ENCODE measurements at regions not wholly inside any gene's neighbourhood (a gene's known extent, or its start where the extent isn't known, plus 50 kb on each side); places are given as distances from the start of the nearest gene placed in this dataset.
A peak's percentile ranks its signal among the peaks of the same experiment; 100 is the strongest.

DNA sequence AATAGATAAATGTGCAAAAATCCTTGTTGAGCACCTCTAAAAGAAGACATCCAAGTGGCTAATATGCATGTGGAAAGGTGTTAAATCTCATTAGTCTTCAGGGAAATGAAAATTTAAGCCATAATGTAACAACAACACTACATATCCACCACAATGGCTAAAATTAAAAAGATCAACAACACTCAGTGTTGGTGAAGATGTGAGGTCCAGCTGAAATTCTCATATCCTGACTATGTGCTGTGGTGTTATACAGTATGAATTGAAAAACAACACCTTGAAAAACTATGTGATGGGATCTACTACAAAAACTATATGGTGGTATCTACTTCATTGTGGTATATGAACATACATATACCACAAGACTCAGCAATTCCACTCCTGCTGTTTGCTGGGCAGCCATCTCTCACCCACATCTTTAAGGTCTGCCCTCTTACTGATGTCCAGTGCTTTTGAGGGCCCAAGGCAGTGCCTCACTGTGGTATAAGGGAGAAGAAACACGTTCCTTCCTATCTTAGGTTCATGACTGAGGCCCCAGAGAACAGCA lies 146.4 kb downstream of the CD83 start:
- no peaks in the 10 kb centered on the region for H3K27me3 ChIP-seq
- H3K4me3 ChIP-seq, result no peak overlapping the region
- peaks cover 10% of the 10 kb centered on the region; the same call in 1 of the 2 replicates for H3K9me3 ChIP-seq
- H3K36me3 ChIP-seq, result no peaks in the 10 kb centered on the region
- no peak for DNase-seq

DNA sequence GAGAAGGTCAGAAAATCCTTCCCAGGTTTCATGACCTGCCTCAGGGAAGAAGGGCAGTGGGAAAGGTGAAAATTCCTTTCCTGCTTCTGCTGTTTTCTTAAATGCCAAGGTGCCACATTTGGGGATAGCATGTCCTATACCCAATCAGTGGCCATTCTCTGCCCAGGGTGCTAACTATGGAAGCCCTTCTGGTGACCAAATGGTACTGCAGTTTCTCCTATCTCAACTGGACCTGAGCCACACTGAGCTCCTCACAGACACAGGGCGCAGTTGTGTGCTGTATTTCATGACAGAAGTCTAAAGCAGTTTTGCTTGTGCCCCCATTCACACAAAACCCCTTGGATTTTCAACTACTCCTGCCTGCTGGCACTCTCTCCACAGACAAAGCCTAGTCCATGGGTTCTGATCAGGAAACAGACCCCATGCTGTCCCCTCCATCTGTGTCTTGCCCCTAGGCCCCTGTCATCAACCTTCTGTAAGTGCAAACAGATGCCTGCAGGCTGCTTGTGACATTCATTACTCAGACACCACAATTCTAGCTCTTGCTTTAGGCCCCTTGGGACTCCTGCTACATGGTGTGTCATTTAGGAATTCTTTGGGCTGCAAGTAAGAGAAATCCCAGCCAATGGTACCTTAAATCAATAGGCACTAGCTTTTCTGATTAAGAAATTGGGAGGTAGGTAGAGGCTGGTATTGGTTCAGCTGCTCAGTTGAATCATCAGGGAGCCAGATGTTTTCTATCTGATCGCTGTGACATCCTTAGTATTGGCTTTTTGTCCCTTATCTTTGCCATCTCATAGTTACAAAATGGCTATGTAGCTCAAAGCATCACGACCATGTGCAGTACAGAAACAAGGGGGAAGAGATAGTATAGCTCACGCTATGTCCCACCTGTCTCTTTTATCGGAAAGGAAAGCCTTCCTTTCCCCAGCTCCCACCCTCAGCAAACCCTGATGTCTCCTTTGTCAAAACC lies 147.8 kb downstream of the CD83 start:
- no peak for DNase-seq
- Histone ChIP-seq H3K27me3 (no peaks in the 10 kb centered on the region), H3K36me3 (no peaks in the 10 kb centered on the region), H3K9me3 (peaks cover 10% of the 10 kb centered on the region; the same call in 1 of the 2 replicates), H3K4me3 (no peak overlapping the region)

DNA sequence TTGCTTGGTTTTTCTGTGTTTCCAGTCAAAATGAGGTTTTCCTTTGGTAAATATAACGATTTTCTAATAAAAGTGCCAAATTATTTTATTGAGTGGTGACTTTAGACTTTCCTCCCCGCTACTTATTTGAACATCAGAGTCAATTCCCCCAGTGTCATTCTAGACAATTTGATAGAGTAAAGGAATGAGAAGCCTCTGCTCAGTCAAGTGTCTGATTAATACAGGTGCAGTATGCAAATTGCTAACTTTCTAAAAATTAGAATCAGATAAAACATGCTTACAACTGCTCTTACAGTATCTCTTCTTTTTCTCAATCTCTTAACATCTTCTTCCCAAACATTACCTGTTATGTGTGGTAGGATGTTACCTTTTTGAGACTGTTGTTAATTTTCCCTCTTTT lies 148.7 kb downstream of the CD83 start:
- H3K36me3 ChIP-seq, result no peaks in the 10 kb centered on the region
- H3K9me3 ChIP-seq, result peaks cover 10% of the 10 kb centered on the region; the same call in 1 of the 2 replicates
- no peaks in the 10 kb centered on the region for H3K27me3 ChIP-seq
- H3K4me3 ChIP-seq, result no peak overlapping the region
- DNase-seq, result no peak

DNA sequence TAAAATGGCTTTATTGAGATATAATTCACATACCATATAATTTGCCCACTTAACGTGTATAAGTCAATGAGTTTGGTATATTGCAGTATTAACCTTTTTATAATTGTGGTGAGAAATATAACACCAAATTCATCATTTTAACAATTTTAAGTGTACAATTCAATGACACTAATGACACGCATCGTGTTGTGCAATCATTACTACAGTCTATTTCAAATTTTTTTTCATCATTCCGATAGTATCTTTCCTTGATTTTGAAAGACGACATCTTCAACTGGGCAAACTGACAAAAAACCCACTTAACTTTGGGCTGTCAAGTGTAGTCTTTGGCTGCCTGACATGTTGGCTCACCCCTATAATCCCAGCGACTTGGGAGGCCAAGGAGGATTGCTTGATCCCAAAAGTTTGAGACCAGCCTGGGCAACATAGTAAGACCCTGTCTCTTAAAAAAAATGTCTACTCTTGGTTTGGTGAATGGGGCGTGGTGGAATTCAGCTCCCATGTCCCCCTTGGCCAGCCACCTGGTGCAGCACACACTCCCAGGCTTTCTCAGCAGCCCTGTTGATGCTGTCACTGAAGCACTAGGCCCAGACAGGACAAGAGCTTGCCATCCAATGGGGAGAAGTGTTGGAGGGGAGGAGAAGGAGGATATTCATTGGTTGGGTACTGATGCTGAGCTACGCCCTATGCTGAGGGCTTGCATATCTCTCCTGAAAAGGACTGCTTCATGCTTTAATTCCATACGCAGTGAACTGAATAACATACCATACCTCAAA lies 150.5 kb downstream of the CD83 start:
- DNase-seq, result no peak
- Histone ChIP-seq H3K27me3 (no peaks in the 10 kb centered on the region), H3K9me3 (peaks cover 23% of the 10 kb centered on the region), H3K36me3 (no peaks in the 10 kb centered on the region), H3K4me3 (no peak overlapping the region)

DNA sequence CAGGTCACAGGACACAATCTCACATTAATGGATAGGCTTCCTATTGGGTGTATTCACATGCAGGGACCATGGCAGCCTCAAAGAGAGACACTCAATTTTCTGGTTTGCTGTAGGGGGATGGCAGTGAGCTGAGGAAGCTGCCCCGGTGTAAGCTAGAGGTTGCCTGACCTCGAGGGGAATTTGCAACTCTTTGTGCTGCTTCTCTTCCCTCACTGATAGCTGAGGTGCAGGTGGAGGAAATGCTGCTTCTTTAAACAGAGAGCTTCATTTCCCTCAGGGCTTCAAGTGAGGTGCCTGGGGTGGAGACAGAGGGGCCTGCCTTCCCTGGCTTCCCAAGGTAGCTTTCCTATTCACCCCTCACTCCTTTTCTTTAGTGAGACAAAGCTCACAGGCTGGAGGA lies 151.9 kb downstream of the CD83 start:
- Histone ChIP-seq H3K9me3 (peaks cover 22% of the 10 kb centered on the region), H3K27me3 (no peaks in the 10 kb centered on the region), H3K4me3 (no peak overlapping the region), H3K36me3 (no peaks in the 10 kb centered on the region)
- no peak for DNase-seq

DNA sequence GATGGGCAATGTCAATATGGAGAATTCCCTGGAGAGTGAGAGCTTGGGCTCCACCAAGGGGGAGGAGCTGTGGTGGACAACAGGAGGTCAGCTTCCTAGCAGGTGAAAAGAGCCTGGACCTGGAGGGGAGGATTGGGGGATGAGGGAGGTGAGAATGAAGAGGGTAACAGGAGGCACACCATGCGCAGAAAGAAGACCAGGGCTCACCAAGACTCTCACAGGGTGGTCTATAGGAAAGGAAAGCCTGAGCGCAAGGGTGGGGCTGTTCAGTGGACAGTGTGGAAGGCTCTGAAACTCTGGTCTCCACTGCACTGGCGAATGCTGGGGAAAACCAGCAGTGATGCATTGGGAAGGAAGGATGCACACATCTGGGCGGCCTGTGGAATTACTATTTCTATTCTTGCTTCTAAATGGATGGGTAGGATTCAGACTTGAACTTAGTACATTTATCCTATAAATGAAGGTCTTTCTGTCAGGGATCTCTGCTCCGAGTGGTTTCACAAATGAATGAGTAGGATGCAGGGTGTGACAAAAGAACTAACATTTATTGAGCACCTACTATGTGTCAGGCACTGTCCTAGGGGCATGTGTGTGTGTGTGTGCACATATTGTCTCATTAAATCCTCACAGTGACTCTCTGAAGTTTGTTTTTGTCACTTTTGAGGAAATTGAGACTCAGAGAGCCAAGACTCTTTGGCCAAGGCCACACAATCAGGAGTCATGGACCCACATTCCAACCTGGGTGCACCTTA lies 152.7 kb downstream of the CD83 start:
- Histone ChIP-seq H3K27me3 (no peaks in the 10 kb centered on the region), H3K9me3 (peaks cover 21% of the 10 kb centered on the region), H3K36me3 (no peaks in the 10 kb centered on the region), H3K4me3 (no peak overlapping the region)
- DNase-seq, result no peak

DNA sequence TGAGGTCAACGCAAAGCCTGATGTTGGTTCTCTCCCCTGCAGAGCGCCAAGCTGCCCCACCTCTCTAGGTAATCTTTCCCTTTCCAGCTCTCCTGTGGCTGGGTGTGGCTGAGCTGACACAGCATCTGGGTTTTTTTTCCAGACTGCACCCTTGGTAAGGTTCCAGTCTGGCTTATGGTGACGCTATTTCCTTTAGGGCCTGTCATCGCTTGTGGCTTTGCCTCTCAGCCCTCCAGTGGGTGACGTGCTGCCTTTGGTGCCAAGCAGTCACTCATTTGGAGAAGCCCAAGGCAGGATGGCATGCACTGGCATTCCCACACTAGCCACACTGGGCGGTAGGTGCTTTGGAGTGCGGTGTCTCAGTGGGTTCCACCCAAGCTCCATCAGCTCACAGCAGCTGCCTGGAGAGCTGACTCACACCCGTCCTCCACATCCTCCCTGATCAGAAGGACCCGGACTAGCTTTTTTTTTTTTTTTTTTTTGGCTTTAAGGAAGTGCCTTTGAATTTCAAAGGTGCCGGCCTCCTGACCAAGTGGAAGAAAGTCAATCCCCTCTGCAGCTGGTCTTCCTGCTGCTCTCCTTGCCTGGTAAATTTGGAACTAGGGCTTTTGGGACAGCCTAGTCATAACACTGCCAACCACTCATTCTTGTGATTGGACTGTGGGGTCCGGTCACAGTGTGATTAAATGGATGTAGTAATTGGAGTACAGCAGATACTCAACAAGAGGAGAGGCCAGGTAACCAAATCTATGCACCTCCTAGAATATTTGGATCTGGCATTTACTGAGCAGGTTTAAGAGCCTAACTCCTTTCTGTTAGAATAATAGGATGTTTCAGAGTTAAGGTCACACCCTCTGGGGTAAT lies 153.6 kb downstream of the CD83 start:
- no peaks in the 10 kb centered on the region for H3K27me3 ChIP-seq
- H3K36me3 ChIP-seq, result no peaks in the 10 kb centered on the region
- H3K9me3 ChIP-seq, result peaks cover 21% of the 10 kb centered on the region
- no peak overlapping the region for H3K4me3 ChIP-seq
- peak; percentile 100 for DNase-seq

DNA sequence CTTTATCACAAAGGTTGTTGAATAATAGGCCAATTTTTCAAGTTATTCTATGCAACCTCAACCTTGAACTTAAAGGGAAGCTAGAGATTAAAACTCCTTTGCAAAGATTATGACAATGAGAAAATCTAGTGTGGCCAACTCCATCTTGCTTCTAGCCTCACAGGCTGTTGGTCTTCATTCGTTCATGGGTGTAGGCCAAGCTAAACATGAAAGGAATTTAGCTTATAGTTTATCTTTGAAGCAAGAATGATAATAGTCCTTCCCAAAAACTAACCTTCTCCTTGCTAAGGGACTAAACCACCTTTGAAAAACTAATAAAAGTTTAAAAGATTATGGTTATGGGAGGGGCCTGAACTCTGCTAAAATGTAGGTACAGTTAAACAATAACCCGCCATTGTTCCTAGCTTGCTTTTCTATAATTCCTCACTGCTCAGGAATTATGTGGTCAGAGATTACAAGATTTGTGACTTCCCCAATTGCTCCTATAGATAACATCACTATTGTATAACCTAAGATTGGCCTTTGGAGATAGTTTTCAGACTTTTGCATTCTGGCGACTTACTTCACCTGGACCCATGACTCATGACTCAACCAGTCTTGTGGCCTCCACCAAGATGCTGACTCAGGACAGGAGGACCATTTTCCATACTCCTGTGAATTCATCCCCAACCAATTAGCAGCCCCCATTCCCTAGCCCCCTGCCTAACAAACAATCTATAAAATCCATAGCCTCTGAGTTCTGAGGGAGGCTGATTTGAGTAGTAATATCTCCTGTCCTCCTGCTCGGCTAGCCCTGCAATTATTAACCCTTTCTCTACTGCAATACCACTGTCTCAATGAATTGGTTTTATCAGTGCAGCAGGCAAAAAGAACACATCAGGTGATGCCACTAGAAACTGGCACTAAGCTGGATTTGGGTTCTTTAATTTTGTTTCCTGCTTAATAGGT lies 154.5 kb downstream of the CD83 start:
- no peak for DNase-seq
- peaks cover 21% of the 10 kb centered on the region for H3K9me3 ChIP-seq
- H3K36me3 ChIP-seq, result no peaks in the 10 kb centered on the region
- H3K4me3 ChIP-seq, result no peak overlapping the region
- H3K27me3 ChIP-seq, result no peaks in the 10 kb centered on the region

DNA sequence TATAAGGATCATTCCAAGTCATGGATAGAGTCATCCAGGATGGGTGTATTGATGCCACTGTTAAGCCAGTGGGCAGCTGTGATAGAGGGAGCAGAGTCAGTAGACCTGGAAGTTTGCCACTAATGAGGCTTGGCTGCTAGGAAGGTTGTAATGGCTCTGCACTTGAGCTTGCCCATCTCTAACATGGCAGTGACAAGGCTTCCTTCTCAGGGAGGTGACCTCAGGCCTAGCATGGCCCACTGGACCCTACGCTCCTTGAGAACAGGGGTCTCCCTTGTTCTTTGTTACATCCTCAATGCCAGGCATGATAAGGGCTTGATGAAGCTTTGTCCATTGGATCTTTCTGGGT lies 155.1 kb downstream of the CD83 start:
- no peaks in the 10 kb centered on the region for H3K36me3 ChIP-seq
- H3K9me3 ChIP-seq, result peaks cover 21% of the 10 kb centered on the region
- H3K4me3 ChIP-seq, result no peak overlapping the region
- no peak for DNase-seq
- no peaks in the 10 kb centered on the region for H3K27me3 ChIP-seq

DNA sequence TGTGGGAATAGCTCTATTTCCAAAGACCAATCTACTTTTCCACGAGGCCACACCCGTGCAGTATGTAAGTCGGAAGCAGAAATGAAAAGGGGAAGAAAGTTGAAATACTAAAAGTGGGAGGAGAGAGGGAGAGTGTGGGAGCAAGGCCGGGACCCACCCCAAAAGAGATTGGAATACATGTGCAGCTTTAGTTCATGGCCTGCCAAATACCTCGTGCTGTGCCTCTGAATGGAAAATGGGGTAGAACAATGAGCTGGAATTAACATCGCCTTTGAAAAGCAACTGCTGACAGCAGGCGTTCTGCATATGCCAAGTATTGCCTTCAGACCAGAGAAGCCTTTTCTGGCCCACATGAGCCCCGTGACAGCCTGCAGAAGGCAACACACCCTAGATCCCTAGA lies 155.6 kb downstream of the CD83 start:
- no peak for DNase-seq
- no peak overlapping the region for H3K4me3 ChIP-seq
- H3K36me3 ChIP-seq, result no peaks in the 10 kb centered on the region
- H3K27me3 ChIP-seq, result no peaks in the 10 kb centered on the region
- H3K9me3 ChIP-seq, result peaks cover 21% of the 10 kb centered on the region

DNA sequence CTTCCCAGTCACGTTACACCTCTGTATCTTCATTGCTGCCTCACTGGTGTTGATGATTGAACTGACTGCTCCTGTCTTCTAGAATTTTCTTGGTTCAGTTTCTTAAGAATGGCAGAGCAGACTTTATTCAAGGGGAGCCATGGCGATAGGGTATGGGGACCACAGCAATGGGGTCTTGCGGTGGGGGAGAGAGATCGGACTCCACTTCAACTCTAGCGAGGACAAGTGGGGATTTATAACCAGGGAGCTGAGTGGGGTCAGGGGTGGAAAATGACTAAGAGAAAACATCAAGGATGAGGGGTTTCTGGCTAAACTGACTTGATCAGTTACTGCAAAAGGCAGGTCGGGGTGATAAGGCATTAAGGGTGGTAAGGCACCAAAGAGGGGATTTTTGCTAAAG lies 156.4 kb downstream of the CD83 start:
- H3K4me3 ChIP-seq, result no peak overlapping the region
- no peaks in the 10 kb centered on the region for H3K36me3 ChIP-seq

DNA sequence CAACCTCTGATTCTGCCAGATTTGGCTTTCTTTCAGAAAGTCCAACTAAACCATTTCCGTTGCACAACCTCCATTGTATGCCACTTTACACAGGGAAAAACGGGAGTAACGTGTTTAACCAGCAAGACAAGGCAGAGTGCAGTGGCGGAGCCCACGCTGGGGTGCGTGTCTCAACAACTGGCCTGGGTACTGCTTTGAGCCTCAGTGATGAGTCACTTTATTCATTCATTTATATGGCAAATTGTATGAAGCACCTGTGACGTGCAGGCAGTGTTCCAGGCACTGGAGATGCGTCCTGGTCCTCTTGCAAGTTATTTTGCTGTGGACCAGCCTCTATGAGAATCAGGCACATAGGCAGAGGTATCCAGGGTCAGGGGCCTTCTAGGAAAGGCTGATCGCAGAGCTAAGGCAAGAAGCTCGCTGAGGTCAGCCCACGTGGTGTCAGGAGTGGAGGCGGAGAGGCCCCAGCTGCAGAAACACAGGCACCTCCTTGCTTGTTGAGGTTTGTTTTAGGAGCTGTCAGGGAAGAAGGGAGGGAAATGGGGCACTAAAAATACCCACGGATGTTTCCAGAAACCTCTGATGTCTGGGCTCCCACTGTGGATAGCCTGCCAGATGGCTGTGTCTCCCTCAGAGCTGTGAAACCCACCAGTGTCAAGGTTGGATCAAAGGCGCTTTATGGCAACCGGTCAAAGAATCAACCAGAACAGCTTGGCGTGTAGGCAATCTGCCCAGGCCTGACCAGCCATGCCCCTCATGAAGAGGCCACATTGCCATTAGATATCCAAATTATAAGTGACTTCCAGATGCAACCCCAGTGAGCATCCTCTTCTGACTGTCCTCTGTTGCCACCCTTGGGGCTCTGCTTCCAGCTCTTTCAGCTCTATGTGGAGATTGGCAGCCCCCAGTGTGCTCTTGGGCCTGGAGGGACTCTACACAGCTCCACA lies 157.2 kb downstream of the CD83 start:
- no peaks in the 10 kb centered on the region for H3K27me3 ChIP-seq
- no peaks in the 10 kb centered on the region for H3K36me3 ChIP-seq
- peaks cover 21% of the 10 kb centered on the region for H3K9me3 ChIP-seq
- DNase-seq, result peak; percentile 22
- H3K4me3 ChIP-seq, result no peak overlapping the region

More for the DNA sequence above, 156.4 kb downstream of the CD83 start:
- Histone ChIP-seq H3K9me3 (peaks cover 21% of the 10 kb centered on the region), H3K27me3 (no peaks in the 10 kb centered on the region)
- DNase-seq, result no peak

DNA sequence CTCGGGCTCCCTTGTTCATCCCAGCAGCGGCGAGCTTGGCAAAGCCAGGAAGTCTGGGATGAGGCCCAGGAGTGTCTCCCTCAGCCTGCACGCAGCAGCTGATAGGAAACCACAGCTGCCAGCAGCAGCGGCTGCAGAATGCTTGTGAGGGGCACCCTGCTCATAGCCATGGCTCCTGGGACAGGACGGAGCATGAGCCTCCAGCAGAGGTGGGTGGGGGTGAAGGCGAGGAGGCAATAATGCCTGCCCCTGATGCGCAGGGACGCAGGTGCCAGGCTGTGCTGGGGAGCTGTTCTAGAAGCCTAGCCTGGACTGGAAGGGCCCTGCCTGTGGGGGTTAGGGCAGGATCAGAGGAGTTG lies 157.9 kb downstream of the CD83 start:
- Histone ChIP-seq H3K27me3 (no peaks in the 10 kb centered on the region), H3K36me3 (no peaks in the 10 kb centered on the region), H3K9me3 (peaks cover 21% of the 10 kb centered on the region), H3K4me3 (no peak overlapping the region)
- peak; percentile 88 for DNase-seq

DNA sequence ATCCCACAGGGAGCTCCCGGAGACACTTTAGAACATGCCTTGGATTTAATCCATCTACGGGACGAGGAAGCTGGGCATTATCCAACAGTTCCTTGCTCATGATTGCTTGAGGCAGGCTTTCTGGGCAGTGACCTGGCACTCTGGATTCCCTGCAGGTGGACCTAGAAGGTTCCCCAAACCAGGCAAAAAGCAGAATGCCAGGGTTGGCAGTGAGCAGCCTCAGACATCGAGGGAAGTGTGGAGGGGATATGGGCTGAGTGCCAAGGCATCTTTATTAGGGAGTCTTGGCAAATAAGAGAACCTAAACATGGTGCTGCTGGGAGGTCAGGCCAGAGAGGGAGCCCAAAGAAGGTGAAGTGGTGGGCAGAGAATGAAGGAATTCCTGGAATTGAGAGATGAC lies 158.5 kb downstream of the CD83 start:
- no peaks in the 10 kb centered on the region for H3K36me3 ChIP-seq
- H3K4me3 ChIP-seq, result no peak overlapping the region
- H3K9me3 ChIP-seq, result peaks cover 21% of the 10 kb centered on the region
- no peaks in the 10 kb centered on the region for H3K27me3 ChIP-seq
- DNase-seq, result no peak
